ACC112 (cell line): ENCODE measurements at regions not wholly inside any gene's neighbourhood (a gene's known extent, or its start where the extent isn't known, plus 50 kb on each side); places are given as distances from the start of the nearest gene placed in this dataset.

ENCODE experiments used
- H2AFZ ChIP-seq: fragments of 200-600 bp; sonication (generic); one replicate; pipeline ENCODE4 v1.6.0; 2017; ENCODE audit warnings: antibody characterized with exemption, low read length; ENCODE audit not compliant: unreplicated experiment
- H3K27ac ChIP-seq: fragments of 200-600 bp; sonication (generic); 2 replicates; pipeline ENCODE4 v1.5.1; 2014; ENCODE audit warnings: low read depth, mild to moderate bottlenecking, antibody characterized with exemption, low read length, moderate library complexity
- H3K27me3 ChIP-seq: fragments of 200-600 bp; sonication (generic); 2 replicates; pipeline ENCODE4 v1.6.1; 2014; ENCODE audit warnings: mild to moderate bottlenecking, antibody characterized with exemption, low read length, moderate library complexity, mixed read lengths; ENCODE audit not compliant: insufficient read depth
- H3K36me3 ChIP-seq: fragments of 200-600 bp; sonication (generic); 2 replicates; pipeline ENCODE4 v1.6.1; 2016; ENCODE audit warnings: mild to moderate bottlenecking, antibody characterized with exemption, low read length, moderate library complexity, mixed read lengths; ENCODE audit not compliant: insufficient read depth
- H3K4me1 ChIP-seq: fragments of 200-600 bp; sonication (generic); one replicate; pipeline ENCODE4 v1.6.1; 2016; ENCODE audit warnings: low read length, mixed read lengths; ENCODE audit not compliant: insufficient read depth, unreplicated experiment, control insufficient read depth
- H3K4me3 ChIP-seq: fragments of 200-600 bp; sonication (generic); 2 replicates; pipeline ENCODE4 v1.5.1; 2014; ENCODE audit warnings: mild to moderate bottlenecking, low read depth, low read length
- H3K79me2 ChIP-seq: fragments of 200-600 bp; sonication (generic); one replicate; pipeline ENCODE4 v1.6.0; 2016; ENCODE audit warnings: low read length; ENCODE audit not compliant: control insufficient read depth, unreplicated experiment, insufficient read depth

- H2AFZ ChIP-seq: no peak overlapping the region
- no peak overlapping the region for H3K27ac ChIP-seq
- no peaks in the 10 kb centered on the region for H3K79me2 ChIP-seq
- no peaks in the 10 kb centered on the region for H3K36me3 ChIP-seq
- no peaks in the 10 kb centered on the region for H3K27me3 ChIP-seq
- no peak overlapping the region for H3K4me3 ChIP-seq
- no peaks in the 10 kb centered on the region for H3K4me1 ChIP-seq
These were observed 366.6 kb upstream of the TMEM132C start for GRCh38 chr12:127900386-127900785.

- no peaks in the 10 kb centered on the region for H3K4me1 ChIP-seq
- no peaks in the 10 kb centered on the region for H3K36me3 ChIP-seq
- no peak overlapping the region for H2AFZ ChIP-seq
- no peak overlapping the region for H3K4me3 ChIP-seq
- H3K27ac ChIP-seq: no peak overlapping the region
- H3K27me3 ChIP-seq: no peaks in the 10 kb centered on the region
- H3K79me2 ChIP-seq: no peaks in the 10 kb centered on the region
These were observed 363.8 kb upstream of the TMEM132C start for GRCh38 chr12:127903146-127903545.

DNA sequence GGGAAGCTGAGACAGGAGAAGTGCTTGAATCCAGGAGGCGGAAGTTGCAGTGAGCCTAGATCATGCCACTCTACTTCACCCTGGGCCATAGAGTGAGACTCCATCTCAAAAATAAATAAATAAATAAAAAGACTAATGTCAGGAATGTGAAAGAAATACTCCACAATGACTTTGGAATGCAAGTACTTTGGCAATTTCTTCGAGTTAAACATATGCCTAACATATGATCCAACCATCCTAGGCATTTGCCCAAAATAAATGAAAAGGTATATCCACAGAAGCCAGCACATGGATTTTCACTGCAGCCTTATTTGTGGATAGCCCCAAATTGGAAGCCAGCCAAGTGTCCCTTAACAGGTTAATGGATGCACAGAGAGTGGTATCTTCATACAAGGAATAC lies 357.9 kb upstream of the TMEM132C start:
- Histone ChIP-seq H3K4me1 (no peaks in the 10 kb centered on the region), H3K27ac (no peak overlapping the region), H3K4me3 (no peak overlapping the region), H2AFZ (no peak overlapping the region), H3K27me3 (no peaks in the 10 kb centered on the region), H3K79me2 (no peaks in the 10 kb centered on the region), H3K36me3 (no peaks in the 10 kb centered on the region)

DNA sequence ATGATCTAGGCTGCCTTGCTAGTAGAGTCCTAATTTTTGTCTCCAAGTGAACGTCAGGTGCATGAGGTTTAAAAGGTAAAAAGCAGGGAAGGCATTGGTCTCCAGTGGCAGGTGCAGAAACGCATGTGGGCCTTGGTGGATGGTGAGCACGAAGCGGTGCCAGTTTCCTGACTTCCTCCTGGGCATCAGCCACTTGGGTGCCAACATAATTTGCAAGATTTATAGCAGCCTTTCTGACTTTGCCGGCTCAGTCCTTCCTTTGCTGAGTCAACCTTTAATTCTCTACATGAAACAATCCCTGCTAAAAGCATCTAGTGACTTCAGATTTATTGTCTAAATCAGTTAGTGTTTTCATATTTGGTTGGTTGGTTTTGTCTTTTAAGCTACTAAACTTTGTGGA lies 355.7 kb upstream of the TMEM132C start:
- Histone ChIP-seq H2AFZ (no peak overlapping the region), H3K4me1 (no peaks in the 10 kb centered on the region), H3K27me3 (no peaks in the 10 kb centered on the region), H3K27ac (no peak overlapping the region), H3K36me3 (no peaks in the 10 kb centered on the region), H3K4me3 (no peak overlapping the region), H3K79me2 (no peaks in the 10 kb centered on the region)

DNA sequence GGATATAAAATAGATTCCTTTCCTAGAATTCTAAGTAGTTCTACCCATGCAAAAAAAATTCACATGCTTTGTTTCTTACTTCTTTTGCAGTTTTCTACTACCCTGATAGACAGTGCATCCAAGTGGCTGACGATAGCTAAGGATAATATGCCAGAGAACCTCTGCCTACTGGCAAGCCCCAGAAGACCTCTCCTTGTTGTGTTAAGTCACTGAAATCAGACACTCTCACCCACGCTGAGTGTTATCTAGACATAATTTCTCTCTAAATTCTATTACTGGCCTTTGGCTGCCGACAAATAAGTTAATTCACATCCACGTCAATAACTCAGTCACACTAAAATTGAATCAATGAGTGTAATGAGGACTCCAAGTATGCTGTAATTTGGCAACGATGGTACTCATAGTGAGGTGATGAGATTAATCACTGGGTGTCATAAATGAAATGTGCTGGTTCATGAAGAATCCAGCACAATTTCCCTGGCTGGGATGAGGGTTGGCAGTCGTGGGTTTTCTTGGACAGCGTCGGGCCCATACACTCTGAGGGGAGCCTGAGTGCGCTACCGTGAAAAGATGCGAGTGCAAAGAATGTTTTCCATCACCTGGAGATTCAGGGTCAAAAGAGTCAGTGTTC lies 354.8 kb upstream of the TMEM132C start:
- Histone ChIP-seq H3K27me3 (no peaks in the 10 kb centered on the region), H2AFZ (no peak overlapping the region), H3K4me3 (no peak overlapping the region), H3K27ac (no peak overlapping the region), H3K4me1 (no peaks in the 10 kb centered on the region), H3K79me2 (no peaks in the 10 kb centered on the region), H3K36me3 (no peaks in the 10 kb centered on the region)

DNA sequence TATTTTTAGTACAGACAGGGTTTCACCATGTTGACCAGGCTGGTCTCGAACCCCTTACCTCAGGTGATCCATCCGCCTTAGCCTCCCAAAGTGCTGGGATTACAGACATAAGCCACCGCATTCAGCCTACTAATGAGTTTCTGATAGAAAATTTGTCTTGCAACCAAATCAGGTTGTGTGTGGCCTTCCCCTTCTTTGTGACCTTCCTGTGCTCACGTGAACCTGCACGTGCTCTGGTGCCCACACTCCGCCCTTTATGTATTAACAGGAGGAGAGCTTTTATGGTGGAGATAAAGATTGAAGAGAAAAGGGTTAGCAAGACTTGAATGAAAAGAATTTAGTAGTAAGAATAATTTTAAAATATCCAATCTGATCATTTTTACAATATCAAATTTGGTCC lies 343.5 kb upstream of the TMEM132C start:
- Histone ChIP-seq H3K27ac (no peak overlapping the region), H3K36me3 (no peaks in the 10 kb centered on the region), H3K4me3 (no peak overlapping the region), H3K4me1 (no peaks in the 10 kb centered on the region), H2AFZ (no peak overlapping the region), H3K79me2 (no peaks in the 10 kb centered on the region), H3K27me3 (no peaks in the 10 kb centered on the region)

GRCh38 chr12:127925971-127926370 lies 341.0 kb upstream of the TMEM132C start:
- Histone ChIP-seq H3K27me3 (no peaks in the 10 kb centered on the region), H3K4me3 (no peak overlapping the region), H3K27ac (no peak overlapping the region), H3K36me3 (no peaks in the 10 kb centered on the region), H3K79me2 (no peaks in the 10 kb centered on the region), H3K4me1 (no peaks in the 10 kb centered on the region), H2AFZ (no peak overlapping the region)

DNA sequence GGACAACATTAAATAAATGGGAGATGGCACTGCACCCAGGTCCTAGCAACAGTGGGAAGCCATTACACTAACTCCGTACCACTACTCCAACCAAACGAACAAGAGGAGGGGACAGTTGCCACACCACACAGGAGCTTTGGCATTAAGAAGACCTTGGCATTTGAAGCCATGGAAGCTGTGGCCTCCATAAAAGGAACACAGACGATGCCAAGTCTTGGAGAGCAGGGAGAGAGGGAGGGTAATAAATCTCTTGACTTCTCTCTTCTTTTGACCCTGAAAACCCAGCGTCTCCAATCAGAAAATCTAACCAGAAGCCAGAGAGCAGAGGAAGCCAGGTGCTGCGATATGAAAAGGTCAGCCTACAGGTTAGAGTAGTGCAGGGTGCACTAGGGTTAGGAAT lies 338.8 kb upstream of the TMEM132C start:
- Histone ChIP-seq H3K79me2 (no peaks in the 10 kb centered on the region), H3K27ac (no peak overlapping the region)

GRCh38 chr12:127928615-127929571 lies 338.1 kb upstream of the TMEM132C start:
- no peak overlapping the region for H2AFZ ChIP-seq
- no peak overlapping the region for H3K4me3 ChIP-seq
- H3K27me3 ChIP-seq: no peaks in the 10 kb centered on the region
- H3K79me2 ChIP-seq: no peaks in the 10 kb centered on the region
- no peaks in the 10 kb centered on the region for H3K4me1 ChIP-seq
- no peaks in the 10 kb centered on the region for H3K36me3 ChIP-seq
- H3K27ac ChIP-seq: no peak overlapping the region

More for the DNA sequence above, 338.8 kb upstream of the TMEM132C start:
- H3K36me3 ChIP-seq: no peaks in the 10 kb centered on the region
- H3K4me1 ChIP-seq: no peaks in the 10 kb centered on the region
- no peaks in the 10 kb centered on the region for H3K27me3 ChIP-seq
- H2AFZ ChIP-seq: no peak overlapping the region
- H3K4me3 ChIP-seq: no peak overlapping the region

DNA sequence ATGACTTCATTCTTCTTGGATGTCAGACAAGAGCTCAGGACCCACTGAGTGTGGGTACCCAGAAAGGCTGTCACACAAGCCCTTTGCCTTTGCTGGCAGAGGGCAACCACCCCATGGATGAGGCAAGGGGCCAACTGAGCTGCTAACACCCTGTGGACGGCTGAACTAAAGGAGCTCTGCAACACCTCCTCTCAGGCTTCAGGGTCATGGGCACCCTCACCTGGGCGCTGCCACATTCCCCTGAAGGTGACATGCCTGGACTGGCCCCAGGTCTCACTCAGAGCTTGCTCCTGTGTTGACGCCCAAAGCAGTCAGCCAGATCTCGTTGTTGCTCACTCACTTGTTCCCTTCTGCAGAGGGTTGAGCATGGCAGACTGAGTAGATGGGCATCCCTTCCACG lies 336.8 kb upstream of the TMEM132C start:
- H3K27me3 ChIP-seq: no peaks in the 10 kb centered on the region
- no peak overlapping the region for H3K4me3 ChIP-seq
- H3K27ac ChIP-seq: no peak overlapping the region
- H3K36me3 ChIP-seq: no peaks in the 10 kb centered on the region
- H3K79me2 ChIP-seq: no peaks in the 10 kb centered on the region
- H2AFZ ChIP-seq: no peak overlapping the region
- no peaks in the 10 kb centered on the region for H3K4me1 ChIP-seq

DNA sequence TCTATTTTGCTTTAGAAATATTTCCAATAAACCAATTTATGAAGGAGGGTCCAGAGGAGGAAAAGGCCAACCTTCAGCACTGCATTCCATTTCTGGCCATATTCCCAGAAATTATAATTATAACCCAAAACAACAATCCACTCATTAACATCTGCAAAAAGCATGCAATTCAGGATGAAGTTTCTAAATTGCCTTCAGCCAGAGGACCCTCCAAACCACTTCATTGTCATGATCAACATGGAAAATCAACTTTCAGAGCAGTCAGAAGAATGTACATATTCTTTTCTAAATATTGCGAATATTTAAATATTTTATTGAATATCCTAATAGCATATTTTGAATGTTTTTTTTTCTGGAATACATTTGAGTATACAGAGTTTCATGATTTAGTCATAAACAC lies 332.6 kb upstream of the TMEM132C start:
- H3K27ac ChIP-seq: no peak overlapping the region
- H3K36me3 ChIP-seq: no peaks in the 10 kb centered on the region
- H3K79me2 ChIP-seq: no peaks in the 10 kb centered on the region
- H3K4me1 ChIP-seq: no peaks in the 10 kb centered on the region
- H3K27me3 ChIP-seq: no peaks in the 10 kb centered on the region
- H3K4me3 ChIP-seq: no peak overlapping the region
- H2AFZ ChIP-seq: no peak overlapping the region
